HG02852 (cell line): ENCODE measurements at regions not wholly inside any gene's neighbourhood (a gene's known extent, or its start where the extent isn't known, plus 50 kb on each side); places are given as distances from the start of the nearest gene placed in this dataset.

ENCODE experiments used
- ATAC-seq: cut with Tn5 transposase; IDR thresholded peaks from one replicate; pipeline ENCODE4 v1.9.1; 2021; ENCODE audit warnings: mild to moderate bottlenecking, moderate library complexity; ENCODE audit not compliant: unreplicated experiment

GRCh38 chr18:25727281-25727985, 363.0 kb downstream of the SS18 start:
- no peak for ATAC-seq

- ATAC-seq: no peak
These were observed 364.1 kb downstream of the SS18 start for GRCh38 chr18:25726298-25726697.

DNA sequence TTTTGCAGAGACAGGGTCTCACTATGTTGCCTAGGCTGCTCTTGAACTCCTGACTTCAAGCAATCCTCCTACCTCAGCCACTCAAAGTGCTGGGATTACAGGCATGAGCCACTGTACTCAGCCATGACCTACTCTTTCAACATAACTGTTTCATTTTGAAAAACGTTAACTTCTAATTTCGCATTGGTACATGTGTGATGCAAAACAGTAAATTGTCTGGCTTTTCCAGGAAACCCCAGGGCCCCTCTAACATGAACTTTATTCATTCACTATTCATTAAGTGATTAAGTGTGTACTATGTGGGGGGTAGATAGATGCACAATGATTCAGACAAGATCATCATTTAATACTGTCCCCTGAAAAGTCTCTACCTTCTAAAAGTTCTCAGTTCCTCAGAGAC, 364.9 kb downstream of the SS18 start:
- no peak for ATAC-seq

DNA sequence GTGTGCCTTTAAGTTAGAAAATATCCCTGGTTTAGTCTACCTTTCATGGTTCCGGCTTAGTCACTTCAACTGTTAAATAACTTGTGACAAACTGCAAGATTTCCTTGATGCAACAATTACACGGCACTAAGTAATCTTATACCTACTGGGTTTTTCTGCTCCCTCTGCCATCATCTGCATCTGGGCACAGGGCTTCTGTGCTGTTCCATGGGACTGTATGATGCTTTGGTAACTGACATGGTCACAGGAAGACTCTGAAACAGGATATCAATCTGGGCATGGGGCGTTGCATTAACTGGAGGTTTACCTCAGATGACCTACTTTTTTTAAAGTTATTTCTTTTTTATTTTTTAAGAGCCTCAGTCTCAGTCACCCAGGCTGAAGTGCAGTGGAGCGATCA, 365.4 kb downstream of the SS18 start:
- ATAC-seq: no peak

DNA sequence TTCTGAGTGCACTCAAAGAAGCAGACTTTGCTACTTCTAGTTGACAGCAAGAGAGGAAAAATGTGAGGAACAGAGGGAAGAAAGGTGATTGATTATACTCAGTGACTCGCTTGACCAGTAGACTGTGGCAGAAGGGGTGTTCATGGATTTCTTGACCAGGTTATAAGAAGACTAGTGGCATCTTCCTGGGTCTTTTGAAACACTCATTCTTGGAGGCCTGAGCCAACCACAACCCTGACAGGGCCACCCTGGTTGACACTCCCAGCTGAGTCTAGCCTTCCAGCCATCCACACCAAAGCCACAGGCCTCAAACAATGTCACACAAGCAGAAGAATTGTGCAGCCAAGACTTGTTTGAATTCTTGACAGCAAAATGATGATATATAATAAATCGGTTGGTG, 366.3 kb downstream of the SS18 start:
- no peak for ATAC-seq

DNA sequence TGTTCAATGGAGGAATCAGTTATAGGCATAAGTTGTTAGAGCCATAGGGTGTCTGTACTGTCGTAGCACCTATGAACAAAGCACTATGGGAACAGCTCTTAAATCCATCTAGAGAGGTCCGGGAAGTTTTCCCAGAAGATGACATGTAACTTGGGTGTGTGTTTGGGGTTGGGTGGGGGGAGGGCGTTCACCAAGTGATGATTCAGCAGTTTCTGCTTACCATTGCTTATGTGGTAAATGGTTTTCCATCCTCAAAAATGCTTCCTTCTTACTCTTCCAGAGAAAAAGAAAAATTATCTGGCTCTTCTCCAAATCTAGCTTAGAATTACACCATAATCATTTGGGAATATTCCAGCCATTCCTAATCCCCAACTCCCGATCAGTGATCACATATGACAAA, 361.1 kb upstream of the ZNF521 start:
- ATAC-seq: no peak

DNA sequence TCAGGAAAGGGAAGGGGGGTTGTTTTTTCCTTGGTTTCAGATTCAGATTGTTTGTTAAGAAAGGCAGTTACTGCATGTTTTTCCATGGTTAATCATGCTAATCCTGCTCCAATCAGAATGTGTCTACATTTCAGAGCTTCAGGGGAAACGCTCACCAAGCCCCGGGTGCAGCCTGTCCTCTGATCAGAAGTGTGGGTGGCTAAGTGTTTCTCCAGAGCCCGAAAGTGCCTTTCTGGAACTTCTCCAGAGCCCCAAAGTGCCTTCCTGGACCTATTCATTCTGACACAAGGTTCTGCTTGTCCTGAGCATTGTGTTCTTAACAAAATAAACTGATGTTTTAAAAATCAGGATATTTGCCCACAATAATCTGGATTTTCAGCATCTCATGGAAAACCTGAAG, 359.0 kb upstream of the ZNF521 start:
- ATAC-seq: no peak

DNA sequence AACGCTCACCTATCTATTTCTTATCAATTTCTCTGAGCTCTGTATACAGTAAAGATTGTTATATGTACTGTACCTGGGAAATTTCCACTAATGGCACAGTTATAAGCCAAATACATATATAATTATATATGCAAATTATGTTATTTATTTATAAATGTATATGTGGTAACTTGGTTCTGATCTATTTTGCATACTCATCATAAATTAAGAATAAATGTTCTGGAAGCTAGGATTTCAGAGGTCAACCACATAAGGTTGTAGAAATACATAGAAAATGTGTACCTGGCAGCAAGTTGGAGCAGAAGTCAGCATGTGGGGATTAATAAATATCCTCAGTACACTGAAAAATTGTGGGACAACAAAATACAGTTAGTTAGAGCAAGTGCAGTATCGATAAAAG, 353.7 kb upstream of the ZNF521 start:
- no peak for ATAC-seq

- ATAC-seq: no peak
These were observed 352.5 kb upstream of the ZNF521 start for GRCh38 chr18:25704494-25704893.

DNA sequence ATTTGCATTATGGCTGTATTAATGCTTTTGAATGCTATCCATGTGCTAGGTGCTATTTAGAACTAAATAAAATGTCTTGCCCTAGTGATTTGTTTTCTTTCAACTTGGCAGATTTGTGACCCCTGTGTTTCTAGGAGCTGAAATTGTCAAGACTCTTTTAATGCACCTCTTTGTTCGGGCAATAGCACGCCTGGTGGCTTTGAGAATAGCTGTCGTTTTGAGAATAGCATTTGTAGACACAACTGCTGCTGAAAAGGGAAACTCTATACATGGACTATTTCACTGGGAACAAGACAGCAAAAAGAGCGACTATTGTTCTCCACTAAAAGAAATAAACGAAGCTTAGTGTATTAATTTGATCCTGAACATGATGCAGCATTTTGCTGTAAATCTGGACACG, 352.1 kb upstream of the ZNF521 start:
- ATAC-seq: no peak

- no peak for ATAC-seq
These were observed 349.9 kb upstream of the ZNF521 start for GRCh38 chr18:25701821-25702220.

GRCh38 chr18:25686960-25687500, 335.1 kb upstream of the ZNF521 start:
- no peak for ATAC-seq

DNA sequence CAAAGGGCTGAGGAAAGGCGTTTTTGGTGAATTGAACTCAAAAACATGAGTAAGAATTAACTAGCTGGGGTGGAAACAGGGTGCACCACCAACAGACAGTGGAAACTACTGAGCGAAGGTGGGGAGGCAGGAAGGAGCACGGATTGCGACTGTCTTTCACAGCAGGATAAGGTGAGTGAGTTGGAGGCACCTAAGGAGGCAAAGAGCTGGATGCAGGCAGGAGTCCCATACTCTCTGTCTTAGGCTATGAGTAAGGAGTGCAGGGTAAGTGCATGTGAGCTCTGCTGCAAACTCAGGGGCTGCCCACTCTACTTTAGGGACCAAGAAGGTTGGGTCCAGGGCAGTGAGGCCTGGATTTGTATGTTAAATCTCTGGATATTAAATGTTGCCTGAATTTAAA, 333.1 kb upstream of the ZNF521 start:
- no peak for ATAC-seq

DNA sequence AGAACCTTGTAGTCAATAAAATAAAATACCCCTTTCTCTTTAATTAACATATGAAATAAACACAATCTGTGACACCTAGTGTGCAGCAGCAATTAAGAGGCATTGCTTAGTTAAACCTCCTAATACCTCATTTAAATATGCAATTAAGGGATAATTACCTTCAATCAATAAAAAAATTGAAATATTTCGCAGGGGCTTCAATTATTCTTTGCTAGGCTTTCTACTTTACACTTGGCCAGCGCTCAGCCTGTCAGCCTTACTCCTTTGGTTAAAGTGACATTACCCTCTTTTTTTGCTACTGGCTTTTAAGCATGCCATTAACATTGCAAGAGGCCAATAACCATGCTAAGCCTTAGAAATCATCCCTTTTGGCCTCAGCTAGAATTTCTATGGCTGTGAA, 327.5 kb upstream of the ZNF521 start:
- ATAC-seq: no peak

GRCh38 chr18:25678221-25678620, 326.3 kb upstream of the ZNF521 start:
- ATAC-seq: no peak

DNA sequence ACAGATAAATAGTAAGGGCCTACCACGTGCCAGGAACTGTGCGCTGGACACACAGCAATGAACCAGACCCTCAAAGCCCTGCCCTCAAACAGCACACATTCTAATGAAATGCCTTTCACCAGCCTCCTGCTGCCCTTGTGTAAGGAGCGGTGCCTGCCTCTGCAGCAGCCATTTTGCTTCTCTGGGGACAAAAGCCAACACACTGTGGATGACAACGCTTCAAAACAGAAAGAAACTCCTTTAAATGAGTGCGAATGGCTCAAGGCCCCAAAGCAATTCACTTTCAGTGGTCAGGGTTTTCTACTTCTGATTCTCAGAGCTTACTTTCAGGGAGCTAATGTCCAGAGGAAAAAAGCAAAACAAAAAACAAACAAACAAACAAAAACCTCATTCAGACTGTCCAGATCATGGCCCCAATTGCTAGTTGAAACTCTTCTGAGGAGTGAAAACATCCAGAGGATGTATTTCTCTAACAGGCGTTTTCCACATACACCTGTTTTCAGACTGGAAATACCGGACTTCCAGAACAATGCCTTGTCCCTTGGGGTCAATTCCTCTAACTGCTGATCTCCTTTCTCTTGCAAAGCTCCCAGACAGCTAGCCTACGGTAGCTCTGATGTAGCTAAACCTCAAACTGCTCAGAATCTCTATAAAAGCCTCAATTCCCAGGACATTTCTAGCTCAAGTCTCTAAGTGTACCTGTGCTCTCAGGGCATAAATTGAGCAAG, 323.3 kb upstream of the ZNF521 start:
- no peak for ATAC-seq

DNA sequence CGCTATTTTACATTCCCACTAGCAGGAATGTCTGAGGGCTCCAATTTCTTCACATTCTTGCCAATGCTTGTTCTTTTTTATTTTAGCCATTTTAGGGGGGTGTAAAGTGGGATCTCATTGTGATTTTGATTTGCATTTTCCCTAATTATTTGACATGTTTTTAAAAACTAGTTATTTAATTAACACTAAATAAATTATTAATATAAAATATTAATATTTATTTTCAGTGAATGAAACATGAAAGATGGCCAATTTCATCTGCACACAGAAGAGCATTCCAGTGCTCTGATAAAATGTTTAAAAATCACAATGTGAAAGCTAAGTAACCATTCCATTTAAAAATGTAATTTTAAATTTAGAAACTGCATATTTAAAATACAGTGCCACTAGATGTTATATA, 322.2 kb upstream of the ZNF521 start:
- ATAC-seq: no peak

DNA sequence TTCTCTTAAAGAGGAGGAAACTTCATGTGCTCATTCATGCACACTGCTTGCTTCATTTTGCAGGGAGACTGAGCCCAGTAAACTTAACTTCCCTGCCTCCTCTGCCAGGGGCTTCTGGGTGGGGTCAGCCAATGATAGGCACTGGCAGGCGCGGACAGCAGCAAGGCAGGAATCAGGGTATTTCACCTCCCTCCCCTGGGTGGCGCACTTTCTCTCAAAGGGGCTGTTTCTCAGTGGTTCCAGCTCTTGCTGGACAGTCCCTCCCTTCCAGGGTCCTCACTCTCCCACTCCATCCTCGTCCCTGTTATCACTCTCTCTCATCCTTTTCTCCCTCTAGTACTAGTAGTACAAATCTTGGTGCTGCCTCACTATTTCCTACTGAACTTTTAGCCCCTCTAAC, 320.5 kb upstream of the ZNF521 start:
- ATAC-seq: no peak

DNA sequence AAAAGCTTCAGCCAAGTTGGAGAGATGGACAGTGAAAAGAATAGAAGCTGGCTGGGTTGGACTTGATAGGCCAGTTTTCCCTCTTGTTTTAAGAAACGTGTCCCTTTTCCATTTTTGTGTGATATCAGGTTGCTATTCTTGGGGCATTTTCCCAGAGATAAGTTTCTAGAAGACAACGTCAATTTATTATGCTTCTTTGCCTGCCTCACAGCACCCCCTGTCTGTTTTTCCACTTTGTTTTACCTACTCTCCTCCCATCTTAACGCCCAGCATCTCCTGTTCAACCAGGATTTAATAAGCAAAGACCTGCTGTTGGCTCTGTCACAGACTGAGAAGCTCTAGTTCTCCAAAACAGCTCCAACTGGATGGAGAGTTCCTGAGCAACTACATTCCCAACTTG, 317.8 kb upstream of the ZNF521 start:
- no peak for ATAC-seq

- ATAC-seq: no peak
These were observed 310.3 kb upstream of the ZNF521 start for GRCh38 chr18:25662272-25662671.

DNA sequence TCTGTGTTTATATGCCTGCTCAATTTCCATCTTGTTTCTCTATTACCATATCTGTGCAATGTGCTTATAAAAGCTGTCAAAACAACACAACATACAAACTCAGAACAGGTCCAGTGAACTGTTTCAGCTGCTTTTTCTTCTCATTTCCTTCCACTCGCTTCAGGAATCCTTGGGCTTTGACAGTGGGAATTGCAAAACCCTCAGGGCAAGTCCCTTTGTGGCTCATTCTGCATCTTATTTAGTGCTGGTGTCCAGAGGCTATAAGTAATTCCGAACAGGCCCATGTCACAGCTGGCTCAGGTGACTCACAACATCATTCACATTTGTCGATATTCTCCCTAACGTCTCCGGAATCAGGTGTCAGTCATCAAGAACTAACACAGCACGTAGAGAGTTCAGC, 309.9 kb upstream of the ZNF521 start:
- no peak for ATAC-seq

DNA sequence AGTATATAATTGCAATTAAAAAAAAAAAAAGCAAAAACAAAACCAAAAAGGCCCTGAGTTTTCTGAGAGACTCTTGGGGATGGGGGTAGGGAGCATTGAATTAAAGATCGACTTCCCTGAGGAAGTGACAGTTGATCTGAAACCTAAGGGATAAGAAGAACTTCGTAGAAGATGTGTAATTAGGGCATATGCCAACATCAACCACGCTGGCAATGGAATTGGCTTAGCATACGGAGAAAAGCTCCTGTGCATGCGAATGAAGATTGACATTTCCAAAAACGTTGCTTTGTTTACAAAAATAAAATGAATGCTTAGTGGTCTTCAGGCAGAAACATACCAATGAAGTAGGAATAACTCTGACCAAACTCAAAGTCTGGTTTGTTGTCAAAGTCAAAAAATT, 307.6 kb upstream of the ZNF521 start:
- ATAC-seq: no peak

GRCh38 chr18:25658476-25658875, 306.5 kb upstream of the ZNF521 start:
- no peak for ATAC-seq
